ENCODE measurements at regions not wholly inside any gene's neighbourhood (a gene's known extent, or its start where the extent isn't known, plus 50 kb on each side); places are given as distances from the start of the nearest gene placed in this dataset.
A peak's percentile ranks its signal among the peaks of the same experiment; 100 is the strongest.

DNA sequence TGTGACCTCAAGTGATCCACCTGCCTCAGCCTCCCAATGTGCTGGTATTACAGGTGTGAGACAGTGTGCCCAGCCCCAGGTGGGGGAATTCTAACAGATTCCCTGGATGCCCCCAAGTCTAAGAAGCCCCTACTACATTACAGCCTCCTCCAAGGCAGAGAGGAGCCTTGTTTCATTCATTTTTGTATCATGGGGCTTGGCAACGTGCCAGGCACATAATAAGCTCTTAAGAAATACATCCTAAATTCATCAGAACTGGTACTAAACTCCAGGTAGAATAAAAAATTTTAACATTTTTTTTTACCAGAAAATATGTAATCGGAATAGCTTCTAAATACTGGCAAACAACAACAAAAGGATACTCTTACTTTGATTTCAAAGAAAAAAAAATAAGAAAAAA is 127.1 kb downstream of the CHIC2 start:
- no peak overlapping the region for H3K4me3 Mint-ChIP-seq (ENCODE audit: unreplicated experiment)
- peaks cover 5% of the 10 kb centered on the region for H3K9me3 Mint-ChIP-seq (ENCODE audit: unreplicated experiment)

GRCh38 chr4:53935780-53936179 is 128.6 kb downstream of the CHIC2 start:
- Mint-ChIP-seq H3K27me3 (ENCODE audit: unreplicated experiment) (no peaks in the 10 kb centered on the region), H3K4me3 (ENCODE audit: unreplicated experiment) (no peak overlapping the region), H3K9me3 (ENCODE audit: unreplicated experiment) (peaks cover 4% of the 10 kb centered on the region), H3K27ac (ENCODE audit: unreplicated experiment) (no peak overlapping the region), H3K4me1 (ENCODE audit: unreplicated experiment) (peaks cover 23% of the 10 kb centered on the region), H3K36me3 (ENCODE audit: unreplicated experiment) (no peaks in the 10 kb centered on the region)
- no peak for TF ChIP-seq CTCF (IDR thresholded peaks at IDR 0.05)
- DNase-seq (ENCODE audit: extremely low spot score, unreplicated experiment): no peak

More for the DNA sequence above, 127.1 kb downstream of the CHIC2 start:
- Mint-ChIP-seq H3K4me1 (ENCODE audit: unreplicated experiment) (peaks cover 14% of the 10 kb centered on the region), H3K27me3 (ENCODE audit: unreplicated experiment) (no peaks in the 10 kb centered on the region), H3K36me3 (ENCODE audit: unreplicated experiment) (no peaks in the 10 kb centered on the region), H3K27ac (ENCODE audit: unreplicated experiment) (no peak overlapping the region)
- DNase-seq (ENCODE audit: extremely low spot score, unreplicated experiment): no peak
- no peak for TF ChIP-seq CTCF (IDR thresholded peaks at IDR 0.05)

GRCh38 chr4:53932796-53933610 is 131.4 kb downstream of the CHIC2 start:
- no peaks in the 10 kb centered on the region for H3K27me3 Mint-ChIP-seq (ENCODE audit: unreplicated experiment)
- DNase-seq (ENCODE audit: extremely low spot score, unreplicated experiment): no peak
- no peak for TF ChIP-seq CTCF (IDR thresholded peaks at IDR 0.05)
- H3K4me3 Mint-ChIP-seq (ENCODE audit: unreplicated experiment): no peak overlapping the region
- peak overlapping the region; percentile 15 for H3K27ac Mint-ChIP-seq (ENCODE audit: unreplicated experiment)
- H3K36me3 Mint-ChIP-seq (ENCODE audit: unreplicated experiment): no peaks in the 10 kb centered on the region
- no peaks in the 10 kb centered on the region for H3K9me3 Mint-ChIP-seq (ENCODE audit: unreplicated experiment)
- peaks cover 33% of the 10 kb centered on the region for H3K4me1 Mint-ChIP-seq (ENCODE audit: unreplicated experiment)

DNA sequence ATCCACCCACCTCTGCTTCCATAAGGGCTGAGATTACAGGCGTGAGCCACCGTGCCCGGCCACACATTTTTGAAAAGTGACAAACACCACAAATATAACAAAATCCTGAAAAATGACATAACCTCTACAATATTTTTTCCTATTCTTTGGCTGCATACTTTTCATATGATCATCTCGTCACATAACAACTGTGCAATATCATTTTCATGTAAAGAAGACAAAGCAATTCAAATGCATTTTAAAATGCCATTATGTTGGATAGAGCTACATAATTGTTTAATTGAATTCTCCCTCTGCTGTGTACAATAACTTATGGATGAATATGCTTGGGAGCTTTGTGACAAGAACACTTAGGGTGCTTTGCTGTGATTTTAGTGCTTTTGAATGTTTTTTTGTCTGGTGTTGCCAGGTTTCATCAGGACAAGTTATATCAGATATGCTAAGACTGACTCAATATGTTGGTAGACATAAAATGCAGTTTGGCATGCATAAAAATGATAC is 132.9 kb downstream of the CHIC2 start:
- no peak for DNase-seq (ENCODE audit: extremely low spot score, unreplicated experiment)
- Mint-ChIP-seq H3K4me3 (ENCODE audit: unreplicated experiment) (no peak overlapping the region), H3K27ac (ENCODE audit: unreplicated experiment) (no peak overlapping the region), H3K4me1 (ENCODE audit: unreplicated experiment) (peaks cover 30% of the 10 kb centered on the region), H3K36me3 (ENCODE audit: unreplicated experiment) (no peaks in the 10 kb centered on the region), H3K27me3 (ENCODE audit: unreplicated experiment) (no peaks in the 10 kb centered on the region), H3K9me3 (ENCODE audit: unreplicated experiment) (no peaks in the 10 kb centered on the region)
- no peak for TF ChIP-seq CTCF (IDR thresholded peaks at IDR 0.05)

DNA sequence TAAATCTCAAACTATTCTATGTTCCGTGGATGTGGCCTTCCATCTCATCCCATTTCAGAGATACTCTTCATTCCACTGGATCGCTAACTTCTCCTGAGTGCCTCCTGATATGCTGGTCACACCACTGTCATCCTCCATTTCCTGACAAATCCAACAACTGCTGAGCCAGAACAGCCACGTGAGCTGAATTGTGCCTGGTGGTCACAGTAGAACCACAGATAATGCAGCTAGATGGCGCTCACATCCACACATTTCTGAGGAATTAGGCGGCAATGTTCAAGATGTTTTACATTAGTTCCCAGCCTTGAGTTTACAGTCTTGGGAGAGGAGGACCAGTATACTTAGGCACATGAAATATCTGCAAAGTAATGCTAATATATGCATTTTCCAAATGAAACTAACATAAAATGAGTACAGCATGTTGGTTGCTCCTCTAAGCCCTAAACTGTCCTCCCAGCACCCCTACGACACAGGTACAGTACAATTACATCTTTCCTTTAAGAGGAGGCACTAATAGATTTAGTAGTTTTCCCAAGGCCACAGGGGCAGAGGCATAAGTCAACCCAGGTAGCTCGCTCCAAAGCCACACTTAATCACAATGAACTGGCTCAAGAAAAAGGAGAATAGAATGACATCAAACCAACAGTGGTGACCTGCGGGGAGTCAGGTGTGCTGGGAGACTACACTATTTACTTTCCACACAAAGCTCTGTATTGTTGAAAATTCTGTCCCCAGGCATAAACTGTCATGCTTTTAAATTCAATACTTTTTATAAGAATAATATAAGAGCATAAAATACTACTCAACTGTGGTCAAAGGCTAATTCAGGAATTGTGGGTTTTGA is 134.2 kb downstream of the CHIC2 start:
- H3K4me1 Mint-ChIP-seq (ENCODE audit: unreplicated experiment): peaks cover 30% of the 10 kb centered on the region
- peak; percentile 88 for DNase-seq (ENCODE audit: extremely low spot score, unreplicated experiment)
- peak; percentile 85 for TF ChIP-seq CTCF (IDR thresholded peaks at IDR 0.05)
- H3K36me3 Mint-ChIP-seq (ENCODE audit: unreplicated experiment): no peaks in the 10 kb centered on the region
- no peak overlapping the region for H3K4me3 Mint-ChIP-seq (ENCODE audit: unreplicated experiment)
- no peaks in the 10 kb centered on the region for H3K9me3 Mint-ChIP-seq (ENCODE audit: unreplicated experiment)
- no peaks in the 10 kb centered on the region for H3K27me3 Mint-ChIP-seq (ENCODE audit: unreplicated experiment)
- H3K27ac Mint-ChIP-seq (ENCODE audit: unreplicated experiment): no peak overlapping the region
